ENCODE measurements at regions not wholly inside any gene's neighbourhood (a gene's known extent, or its start where the extent isn't known, plus 50 kb on each side); places are given as distances from the start of the nearest gene placed in this dataset.
"Not testable (repeated sequence)": the region's sequence is repeated elsewhere in the genome, so short reads cannot be mapped to it uniquely, and the experiment has no call there.

DNA sequence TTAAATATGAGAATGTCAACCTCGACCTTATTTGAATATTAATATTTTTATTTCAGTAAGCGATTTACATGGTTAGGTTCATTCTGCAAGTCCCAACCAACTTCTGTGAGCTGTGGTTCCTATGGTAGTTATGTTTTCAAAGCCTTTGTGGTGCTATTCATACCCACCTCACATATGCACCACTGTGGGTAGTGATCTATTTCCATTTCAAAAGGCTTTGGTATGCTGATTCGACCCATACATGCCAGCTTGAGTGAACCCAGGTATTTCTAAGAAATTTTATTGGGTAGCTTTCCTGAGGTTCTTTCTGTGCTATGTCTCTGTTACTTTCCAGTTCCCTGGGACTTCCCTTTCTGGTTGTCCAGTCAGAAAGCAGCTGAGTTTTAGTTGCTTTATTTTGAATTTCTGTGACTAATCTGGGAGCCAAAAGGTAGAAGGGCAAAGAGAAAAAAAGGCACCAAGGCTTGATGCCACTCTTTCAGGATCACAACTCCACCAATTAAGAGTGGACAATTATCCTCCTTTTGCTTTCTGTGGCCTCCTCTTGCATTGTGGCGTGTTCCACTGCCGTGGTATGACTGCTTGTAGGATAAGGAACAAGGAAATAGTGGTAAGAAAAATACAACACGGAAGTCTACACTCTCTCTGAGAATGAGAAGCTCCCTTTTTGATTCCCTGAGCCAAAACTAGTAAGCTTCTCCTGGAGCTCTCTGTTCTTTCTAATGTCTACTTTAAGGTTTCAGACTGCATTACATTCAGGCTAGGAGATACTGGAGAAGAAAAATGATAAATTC is 729.1 kb downstream of the NOVA1 start:
- no peak for DNase-seq (ENCODE audit: low spot score)

DNA sequence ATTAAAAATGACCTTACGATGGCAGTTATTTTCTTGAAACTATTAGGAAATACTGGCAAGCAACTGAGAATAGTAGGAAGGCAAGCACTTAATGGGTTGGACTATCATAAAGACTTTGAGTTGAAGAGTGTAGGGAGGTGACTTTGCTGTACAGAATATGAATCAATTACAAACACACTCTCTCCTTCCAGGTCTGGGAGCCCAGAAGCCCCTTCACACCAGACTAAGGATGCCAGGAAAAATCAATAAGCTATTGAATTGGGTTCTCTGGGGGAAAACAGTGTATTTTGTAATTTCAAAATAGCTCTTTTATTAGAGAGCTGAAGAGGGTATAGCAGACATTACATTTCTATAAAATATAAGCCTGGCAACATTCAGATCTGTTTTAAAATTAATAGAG is 736.4 kb downstream of the NOVA1 start:
- DNase-seq (ENCODE audit: low spot score), result no peak

DNA sequence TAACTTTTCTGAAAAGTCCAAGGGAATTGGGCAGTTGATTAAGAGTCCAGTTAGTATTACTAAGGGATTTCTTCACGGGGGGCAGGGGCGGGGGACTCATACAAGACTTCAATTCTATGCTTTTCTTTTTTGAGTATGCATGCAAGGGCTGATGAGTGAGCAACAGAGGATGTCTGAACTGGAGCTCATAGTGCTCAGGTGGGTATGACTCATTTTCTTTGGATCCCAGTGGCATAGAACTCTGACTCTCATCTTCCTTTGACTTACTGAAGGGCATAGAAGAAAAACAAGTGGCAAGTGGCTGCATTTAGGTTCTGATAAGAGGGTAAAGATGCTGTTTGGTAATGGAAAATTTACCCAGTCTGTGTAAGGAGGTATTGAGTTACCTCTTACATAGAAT is 749.2 kb downstream of the NOVA1 start:
- DNase-seq (ENCODE audit: low spot score), result no peak

DNA sequence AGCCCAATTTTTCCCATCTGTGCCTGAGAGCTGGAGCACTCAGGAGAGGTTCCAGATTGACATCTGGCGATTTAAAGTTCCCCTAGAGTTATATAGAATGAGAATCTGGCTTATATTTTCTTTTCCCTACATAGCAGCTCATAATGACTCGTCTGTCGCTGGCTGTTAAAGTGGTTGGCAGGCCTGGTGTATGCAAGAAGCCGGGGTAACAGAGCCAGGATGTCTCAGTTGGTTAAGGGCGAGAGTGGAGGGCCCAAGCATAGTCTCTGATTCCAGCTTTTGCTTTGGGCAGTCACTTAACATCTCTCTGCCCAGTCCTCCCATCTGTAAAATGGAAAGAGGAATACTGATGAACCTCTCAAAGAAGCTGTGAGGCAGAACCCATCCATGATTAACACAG is 751.6 kb downstream of the NOVA1 start:
- no peak for DNase-seq (ENCODE audit: low spot score)

DNA sequence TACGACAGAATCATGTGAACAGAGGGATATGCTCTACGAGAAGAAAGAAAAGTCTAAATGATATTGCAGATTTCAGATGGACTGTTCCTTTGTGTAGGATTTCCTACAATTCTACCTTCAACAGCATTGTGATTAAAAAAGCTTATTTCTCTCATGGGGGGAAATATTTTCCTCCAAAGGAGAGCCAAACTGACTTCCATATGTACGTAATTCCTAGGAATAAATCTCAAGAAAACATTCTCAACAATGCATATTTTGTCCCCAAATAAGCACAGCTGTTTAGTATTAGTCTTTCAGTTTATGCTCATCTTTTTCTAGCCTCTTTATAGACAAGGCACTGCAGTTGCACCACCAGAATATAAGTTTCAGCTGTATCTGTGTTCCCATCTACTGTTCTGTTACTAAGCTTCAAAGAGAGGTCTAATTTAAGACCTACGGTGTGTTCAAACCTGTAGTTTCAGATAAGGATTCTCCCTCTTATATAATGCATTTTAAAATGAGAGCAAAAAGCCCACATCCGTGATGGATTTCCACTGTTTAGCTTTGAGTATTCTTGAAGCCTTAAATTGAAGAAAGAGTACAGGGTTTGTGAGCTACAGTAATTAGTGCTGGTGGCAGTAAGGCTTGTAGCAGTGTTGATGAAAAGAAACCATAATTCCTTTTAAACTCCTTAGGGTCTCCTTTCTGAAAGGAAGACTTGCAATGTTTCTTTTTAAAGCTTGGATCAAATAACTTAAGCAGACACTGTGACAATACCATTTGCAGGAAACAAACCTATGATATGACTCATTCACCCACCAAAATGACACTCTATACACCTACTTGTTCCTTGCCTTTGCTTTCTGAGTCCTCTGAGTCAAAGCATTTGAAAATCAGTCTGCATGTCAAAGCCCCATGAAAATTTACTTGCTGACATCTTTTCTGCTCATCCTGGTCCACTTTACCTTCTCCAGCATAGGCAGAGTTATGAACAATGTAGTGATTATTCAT is 754.1 kb downstream of the NOVA1 start:
- no peak for DNase-seq (ENCODE audit: low spot score)

DNA sequence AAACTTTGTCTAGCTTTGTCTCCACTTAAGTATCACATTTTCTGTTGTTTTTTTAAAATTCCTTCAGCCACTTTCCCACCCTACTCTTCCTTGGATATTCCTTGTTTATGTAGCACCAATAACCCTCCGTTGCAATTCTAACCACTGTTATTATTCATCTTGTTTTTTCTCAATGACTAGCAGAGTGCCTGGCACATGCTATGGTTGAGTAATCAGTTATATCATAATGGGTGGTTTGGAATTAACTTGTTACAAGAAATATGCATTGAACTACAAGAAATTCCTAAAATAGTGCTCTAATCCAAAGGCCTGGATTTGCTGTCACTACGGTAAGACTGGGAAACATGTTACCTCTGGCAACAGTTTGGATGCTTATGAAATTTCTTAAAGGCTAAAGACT is 756.6 kb downstream of the NOVA1 start:
- no peak for DNase-seq (ENCODE audit: low spot score)

DNA sequence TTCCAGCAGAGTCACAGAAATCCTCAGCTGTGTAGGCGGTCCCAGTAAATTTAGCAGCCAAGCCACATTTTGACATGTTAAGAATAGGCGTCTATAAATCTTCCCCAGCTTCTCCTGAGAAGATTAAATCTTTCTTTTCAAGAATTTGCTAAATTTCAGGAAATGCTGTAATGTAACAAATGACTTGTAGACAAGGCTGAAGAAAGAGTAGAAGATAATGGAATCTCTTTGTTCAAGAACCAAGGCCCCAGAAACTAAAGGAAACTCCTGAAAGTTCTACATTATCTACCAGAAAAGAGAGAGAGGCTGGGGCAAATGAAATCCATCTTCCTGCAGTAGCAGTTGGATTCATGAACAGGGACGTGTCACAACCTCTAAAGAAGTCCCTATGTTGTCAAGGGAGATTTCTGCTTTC is 760.3 kb downstream of the NOVA1 start:
- no peak for DNase-seq (ENCODE audit: low spot score)

DNA sequence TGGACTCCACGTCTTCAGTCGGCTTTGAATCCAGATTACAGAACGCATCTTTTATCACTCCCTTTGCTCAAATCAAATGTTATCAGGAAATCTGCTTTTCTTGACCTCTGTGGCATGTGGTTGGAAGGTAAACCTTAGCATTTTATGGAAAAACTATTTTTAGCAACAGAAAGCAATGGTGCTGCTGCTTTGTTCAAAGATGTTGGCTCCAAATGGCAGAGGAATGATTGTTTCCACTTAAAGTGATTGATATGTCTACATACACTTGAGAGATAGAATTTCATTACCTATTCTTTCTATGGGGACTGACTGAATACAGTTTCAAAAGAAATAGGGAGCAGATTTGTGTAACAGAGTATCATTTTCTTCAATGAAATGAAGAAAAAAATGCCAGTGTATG is 761.2 kb downstream of the NOVA1 start:
- no peak for DNase-seq (ENCODE audit: low spot score)

DNA sequence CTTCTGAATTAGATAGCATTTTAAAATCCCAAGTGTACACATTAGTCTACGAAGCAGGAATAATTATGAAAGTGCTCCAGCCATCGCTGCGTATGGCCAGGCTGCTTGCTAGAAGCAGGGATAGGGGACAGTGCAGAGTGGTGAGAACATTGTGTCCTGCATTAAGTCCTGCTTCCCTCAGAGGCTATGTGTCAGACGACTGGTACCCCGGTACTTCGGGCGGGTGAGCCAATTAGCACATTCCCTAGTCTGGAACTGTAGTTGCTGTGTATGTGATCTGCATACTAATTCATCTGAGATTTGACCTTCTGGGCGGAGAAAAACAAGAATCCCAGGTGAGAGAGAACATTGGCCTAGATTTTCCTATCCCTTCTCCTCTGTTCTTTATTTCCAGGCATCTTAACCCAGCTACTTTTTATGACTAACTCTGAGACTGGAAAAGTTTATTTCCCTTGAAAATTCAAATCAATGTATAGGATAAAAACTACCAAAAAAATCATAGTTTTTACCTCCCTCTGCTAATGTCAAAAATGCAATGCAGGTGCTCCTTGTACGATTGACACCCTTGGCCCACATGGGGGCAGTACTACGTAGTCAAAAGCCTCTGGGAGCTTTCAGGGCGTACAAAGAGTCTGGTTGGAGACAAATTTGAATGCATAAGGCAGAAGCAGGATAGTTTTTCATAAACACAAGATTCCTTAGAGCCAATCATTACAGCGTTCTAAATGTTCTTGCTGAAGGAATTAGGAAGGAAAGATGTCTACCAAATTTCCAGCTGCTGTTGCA is 764.3 kb downstream of the NOVA1 start:
- DNase-seq (ENCODE audit: low spot score), result peak; percentile 56

DNA sequence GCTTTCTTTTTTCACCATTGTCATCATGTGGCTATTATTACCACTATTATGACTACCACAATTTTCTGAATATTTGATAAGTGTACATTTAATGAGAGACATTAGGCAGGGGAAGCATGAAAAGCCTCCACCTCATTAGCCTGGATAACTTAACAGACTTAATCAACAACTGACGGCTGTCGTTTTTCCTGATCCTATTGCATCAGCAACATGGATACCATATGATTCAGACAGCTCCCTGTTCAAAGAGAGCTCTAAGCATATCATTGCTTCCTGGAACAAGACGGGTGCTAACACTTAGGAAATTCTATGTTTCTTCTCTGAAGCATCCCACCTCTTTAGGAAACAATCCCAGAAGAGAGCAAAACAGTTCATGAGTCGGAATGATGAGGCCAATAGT is 765.2 kb downstream of the NOVA1 start:
- no peak for DNase-seq (ENCODE audit: low spot score)

DNA sequence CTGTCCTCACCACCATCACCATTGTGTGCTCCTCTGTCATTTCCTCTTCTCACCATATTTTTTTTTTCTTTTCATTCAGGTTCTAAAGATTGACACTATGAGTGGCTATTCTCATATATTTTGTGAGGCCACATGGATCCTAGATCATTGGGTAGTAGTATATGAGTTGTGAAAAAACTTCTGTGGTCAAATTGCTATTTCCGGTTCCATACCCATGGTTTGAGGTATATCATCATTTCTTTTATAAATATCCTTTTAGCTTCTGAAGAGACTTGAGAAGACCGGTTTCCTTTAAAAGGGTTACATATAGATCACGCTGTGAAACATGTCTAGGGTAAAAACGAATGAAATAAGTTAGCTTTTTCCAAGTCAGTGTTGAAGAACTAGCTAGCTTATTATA is 769.3 kb downstream of the NOVA1 start:
- DNase-seq (ENCODE audit: low spot score), result no peak

DNA sequence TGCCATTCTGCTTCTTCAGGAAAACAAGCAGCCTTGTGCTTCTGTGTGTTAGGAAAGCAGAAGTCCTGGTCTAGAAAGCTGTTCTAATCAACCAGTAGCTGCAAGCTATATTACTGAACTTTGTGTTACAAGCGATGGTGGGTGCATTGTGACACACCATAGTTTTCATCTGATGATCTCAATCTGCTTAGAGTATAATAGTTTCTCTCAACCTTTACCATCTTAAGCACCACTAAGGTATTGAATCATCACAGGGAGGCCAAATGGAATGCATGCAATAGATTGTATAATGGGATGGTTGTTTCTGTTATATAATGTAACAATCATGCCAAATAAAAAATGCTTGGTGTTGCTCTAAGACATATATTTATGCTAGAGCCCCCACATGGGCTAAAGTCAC is 771.7 kb downstream of the NOVA1 start:
- DNase-seq (ENCODE audit: low spot score), result no peak

DNA sequence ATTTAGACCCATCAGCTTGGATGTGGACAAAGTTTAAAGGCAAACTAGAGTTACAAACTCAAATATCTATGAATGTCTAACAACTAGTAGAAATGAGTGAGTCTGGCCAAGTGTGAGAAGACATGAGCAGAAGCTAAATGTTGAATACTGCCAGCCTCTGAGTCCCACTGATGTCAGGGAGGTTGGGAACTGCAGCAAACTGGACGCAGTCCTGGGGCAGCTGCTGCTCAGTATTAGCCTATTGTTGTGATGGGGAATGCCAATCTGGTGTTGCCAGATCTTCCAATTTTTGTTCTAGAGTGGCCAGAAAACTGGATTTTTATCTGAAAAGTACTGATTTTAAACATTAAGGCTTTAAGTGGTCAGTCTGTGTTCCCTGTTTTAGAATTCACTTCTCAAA is 770.4 kb upstream of the STXBP6 start:
- no peak for DNase-seq (ENCODE audit: low spot score)

DNA sequence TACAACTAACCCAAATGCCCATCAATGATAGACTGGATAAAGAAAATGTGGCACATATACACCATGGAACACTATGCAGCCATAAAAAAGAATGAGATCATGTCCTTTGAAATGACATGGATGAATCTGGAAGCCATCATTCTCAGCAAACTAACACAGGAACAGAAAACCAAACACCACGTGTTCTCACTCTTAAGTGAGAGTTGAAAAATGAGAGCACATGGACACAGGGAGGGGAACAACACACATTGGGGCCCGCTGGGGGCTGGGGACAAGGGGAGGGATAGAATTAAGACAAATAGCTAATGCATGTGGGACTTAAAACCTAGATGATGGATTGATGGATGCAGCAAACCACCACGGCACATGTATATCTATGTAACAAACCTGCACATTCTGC is 764.7 kb upstream of the STXBP6 start:
- DNase-seq (ENCODE audit: low spot score), result not testable (repeated sequence)

DNA sequence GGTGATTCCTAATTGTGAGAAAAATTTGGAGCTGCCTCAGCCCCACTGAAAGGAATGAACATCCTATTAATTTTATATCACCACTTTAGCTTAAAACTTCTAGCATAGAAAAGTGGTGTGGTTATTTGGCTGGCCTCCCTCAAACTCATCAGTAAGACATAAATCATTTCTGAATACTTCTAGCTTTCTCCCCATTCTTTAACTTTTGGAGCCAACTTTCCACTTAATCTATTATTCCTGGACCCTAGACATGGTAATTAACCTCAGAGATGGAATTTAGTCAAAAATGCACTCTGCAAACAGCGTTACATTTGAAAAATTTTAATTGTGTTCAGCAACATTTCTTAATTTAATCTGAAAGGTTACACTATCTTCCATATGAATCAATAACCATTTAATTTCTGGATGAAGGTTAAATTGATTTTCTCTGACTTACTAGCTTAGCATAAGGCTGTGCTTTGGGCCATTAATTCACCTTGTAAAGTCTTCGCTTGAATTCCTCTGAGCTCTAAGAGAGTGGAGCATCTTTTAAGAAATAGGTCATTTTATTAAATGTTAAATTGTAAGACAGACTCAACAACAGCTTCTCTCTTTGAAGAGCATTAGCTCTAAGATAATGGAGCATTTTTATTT is 753.6 kb upstream of the STXBP6 start:
- no peak for DNase-seq (ENCODE audit: low spot score)

DNA sequence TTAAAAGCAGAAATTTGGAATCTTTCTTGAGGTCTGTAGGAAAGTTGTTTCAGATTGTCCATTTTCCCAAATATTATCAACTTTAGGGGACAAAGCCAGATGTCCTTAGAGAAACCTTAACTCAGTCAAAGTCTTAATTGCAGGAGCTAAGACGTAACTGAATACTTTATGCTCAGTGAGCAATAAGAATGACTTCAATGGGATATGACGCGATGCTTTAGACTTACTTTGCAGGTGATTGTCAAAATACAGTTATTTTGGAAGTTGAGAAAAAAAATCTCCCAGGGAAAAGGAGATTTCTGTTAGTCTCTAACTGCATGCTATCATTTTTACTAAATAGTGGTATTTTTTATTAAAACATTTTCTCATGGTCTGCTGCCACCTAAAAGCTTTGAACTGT is 750.9 kb upstream of the STXBP6 start:
- DNase-seq (ENCODE audit: low spot score), result no peak

DNA sequence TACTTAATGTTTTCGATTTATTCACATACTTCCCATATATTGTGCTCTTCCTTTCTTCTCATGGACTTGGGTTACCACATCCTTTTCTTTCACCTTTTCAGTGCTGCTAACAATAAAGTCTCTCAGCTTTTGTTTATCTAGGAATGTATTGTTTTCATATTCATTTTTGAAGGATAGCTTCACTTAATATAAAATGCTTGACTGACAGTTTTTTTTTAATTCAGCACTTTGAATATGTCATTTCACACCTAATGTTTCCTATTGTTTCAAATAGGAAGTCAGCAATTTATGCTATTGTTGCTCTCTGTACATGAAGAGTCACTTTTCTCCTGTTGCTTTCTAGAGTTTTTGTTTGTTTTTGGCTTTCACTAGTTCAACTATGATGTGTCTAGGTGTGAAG is 738.3 kb upstream of the STXBP6 start:
- no peak for DNase-seq (ENCODE audit: low spot score)

DNA sequence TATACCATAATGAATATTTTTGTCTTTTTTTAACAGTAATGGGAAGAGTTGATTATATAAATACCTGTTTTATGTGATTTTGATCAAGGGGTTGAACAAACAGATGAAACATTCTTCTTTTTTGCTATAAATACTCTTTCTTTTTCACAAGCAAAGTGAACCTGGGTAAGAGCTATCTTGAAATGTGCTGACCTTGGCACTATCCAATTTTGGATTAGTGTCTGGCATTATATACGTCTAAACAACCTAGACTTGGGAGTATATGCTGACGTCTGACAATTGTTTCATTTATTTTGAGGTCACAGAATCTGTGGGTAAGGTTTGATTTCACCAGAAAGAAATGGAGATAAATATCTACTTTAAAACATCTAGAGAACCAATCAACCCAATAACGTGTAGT is 716.0 kb upstream of the STXBP6 start:
- DNase-seq (ENCODE audit: low spot score), result no peak

DNA sequence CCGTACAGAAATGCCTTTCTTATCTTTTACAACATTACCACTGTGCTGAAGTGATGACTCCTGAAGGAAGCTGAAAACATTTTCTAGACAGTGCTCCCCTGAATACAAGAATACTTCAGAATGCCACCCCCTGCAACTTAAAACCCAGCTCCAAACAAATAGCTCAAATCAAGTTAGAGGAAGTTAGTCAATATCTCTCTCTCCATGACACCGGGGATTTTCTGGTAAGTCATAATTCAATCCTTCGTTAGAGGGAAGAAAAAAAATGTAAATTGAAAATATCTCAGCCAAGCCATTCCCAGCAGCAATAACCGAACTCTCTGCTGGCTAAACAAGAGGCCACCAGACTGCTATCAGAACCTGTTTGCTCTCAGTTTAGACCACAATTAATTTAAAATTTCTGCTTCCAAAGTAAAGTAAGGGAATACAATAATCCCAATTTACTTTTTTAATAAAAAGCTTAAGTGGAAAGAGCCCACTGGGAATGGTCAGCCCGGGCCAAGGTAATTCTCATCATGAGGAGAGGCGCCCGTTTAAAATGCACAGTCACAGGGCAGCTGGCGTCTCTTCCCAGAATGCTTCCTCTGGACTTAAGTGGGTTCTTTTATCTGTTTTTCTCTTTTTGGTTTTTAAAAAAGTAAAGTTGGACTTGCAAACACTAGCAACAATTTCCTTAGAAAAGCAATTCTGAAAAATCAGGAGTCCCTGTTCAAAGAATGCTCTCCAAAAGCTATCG is 710.1 kb upstream of the STXBP6 start:
- DNase-seq (ENCODE audit: low spot score), result no peak

DNA sequence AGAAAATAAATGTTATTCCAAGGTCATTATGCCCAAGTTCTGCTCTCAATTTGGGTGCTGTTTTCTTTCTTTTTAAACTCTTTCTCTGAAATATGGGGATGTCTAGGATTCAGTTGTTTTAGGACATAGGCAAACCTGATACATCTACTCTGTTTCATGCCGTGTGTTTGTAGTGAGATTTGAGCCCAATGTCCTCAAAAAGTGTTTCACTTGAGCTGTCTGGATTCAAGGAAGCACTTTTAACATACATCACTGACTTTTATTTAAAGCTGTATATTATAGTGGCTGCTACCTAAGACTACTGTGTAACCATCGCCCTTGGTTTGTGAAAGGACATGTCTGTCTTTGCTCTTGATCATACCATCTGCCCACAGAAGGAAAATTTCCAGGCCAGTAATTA is 709.3 kb upstream of the STXBP6 start:
- DNase-seq (ENCODE audit: low spot score), result no peak

DNA sequence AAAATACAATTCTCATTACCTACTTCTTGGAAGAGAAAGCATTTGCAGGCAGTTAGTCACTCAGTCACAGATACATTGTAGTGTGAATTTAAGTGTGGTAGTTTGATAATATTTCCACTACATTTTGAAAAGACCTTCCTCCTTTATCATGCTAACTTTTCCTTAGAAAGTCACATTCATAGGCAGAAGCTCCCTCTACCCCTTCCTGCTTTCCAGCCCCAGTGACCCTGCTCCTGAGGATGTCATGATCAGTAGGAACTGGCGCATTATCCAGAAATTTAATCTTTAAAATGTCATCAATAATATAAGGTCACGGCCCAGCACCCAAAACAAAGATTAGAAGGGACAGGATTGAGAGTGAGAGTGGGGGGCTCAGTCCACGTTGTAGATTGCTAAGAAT is 707.4 kb upstream of the STXBP6 start:
- no peak for DNase-seq (ENCODE audit: low spot score)

All from cerebellar cortex (tissue), 1 donor.